SK-N-SH (cell line): ENCODE measurements at regions not wholly inside any gene's neighbourhood (a gene's known extent, or its start where the extent isn't known, plus 50 kb on each side); places are given as distances from the start of the nearest gene placed in this dataset.

ENCODE experiments used
- CTCF ChIA-PET: fragments of 300-600, 350-600 bp; formaldehyde crosslinking; extraction: SDS; loops from one replicate; lab custom pipeline; 2021; lab: Yijun Ruan, JAX
- POLR2A ChIA-PET: fragments of 350-600 bp; sonication (Branson Sonifier 250); formaldehyde crosslinking; extraction: SDS; loops from one replicate; lab custom pipeline; 2020; ENCODE audit warnings: antibody characterized with exemption, inconsistent platforms; lab: Yijun Ruan, JAX
- DNase-seq: peaks from one replicate; pipeline ENCODE4 v3.0.0; 2012
- H2AFZ ChIP-seq: fragments of 200-600 bp; sonication (generic); 2 replicates; pipeline ENCODE4 v1.8.1; 2016; ENCODE audit warnings: antibody characterized with exemption, mild to moderate bottlenecking, low read depth
- H3F3A ChIP-seq: fragments of 200-600 bp; sonication (generic); replicated peaks from 2 replicates; pipeline ENCODE3; 2016; ENCODE audit warnings: antibody characterized with exemption, mild to moderate bottlenecking; ENCODE audit not compliant: insufficient read depth
- H3K27ac ChIP-seq, 2 experiments: fragments of 200-500 bp in 1 of 2; fragments of 200-600 bp in 1 of 2; sonication (Bioruptor generic) in 1 of 2; sonication (generic), shearing (Covaris generic) in 1 of 2; 2 replicates each; pipeline versions ENCODE4 v1.5.1 to v1.6.1; 2014 to 2016; ENCODE audit warnings: low read depth in 2 of 2, inconsistent platforms in 1 of 2, low read length in 1 of 2, mild to moderate bottlenecking in 1 of 2, mixed read lengths in 1 of 2
- H3K27me3 ChIP-seq: fragments of 200-600 bp; sonication (generic), shearing (Covaris generic); 2 replicates; pipeline ENCODE4 v1.6.1; 2016; ENCODE audit warnings: mixed run types; ENCODE audit not compliant: insufficient read depth
- H3K36me3 ChIP-seq, 2 experiments: fragments of 200-500 bp in 1 of 2; fragments of 200-600 bp in 1 of 2; sonication (Bioruptor generic) in 1 of 2; sonication (generic) in 1 of 2; replicated peaks in 1 of 2; 2 replicates each; pipeline versions ENCODE3 to v1.5.1; 2014 to 2016; ENCODE audit warnings: low read length in 1 of 2, mild to moderate bottlenecking in 1 of 2; ENCODE audit not compliant: insufficient read depth in 2 of 2, control insufficient read depth in 1 of 2
- H3K4me1 ChIP-seq, 2 experiments: fragments of 200-500 bp in 1 of 2; fragments of 200-600 bp in 1 of 2; sonication (Bioruptor generic) in 1 of 2; sonication (generic), shearing (Covaris generic) in 1 of 2; 2 replicates each; pipeline versions ENCODE4 v1.5.1 to v1.6.1; 2014 to 2016; ENCODE audit warnings: low read depth in 1 of 2, low read length in 1 of 2, mixed run types in 1 of 2; ENCODE audit not compliant: insufficient read depth in 2 of 2, control insufficient read depth in 1 of 2
- H3K4me2 ChIP-seq: fragments of 200-600 bp; sonication (generic), shearing (Covaris generic); 2 replicates; pipeline ENCODE4 v1.6.1; 2017; ENCODE audit warnings: mixed run types
- H3K4me3 ChIP-seq, 2 experiments: fragments of 200-500 bp in 1 of 2; fragments of 200-600 bp in 1 of 2; sonication (Bioruptor generic) in 1 of 2; sonication (generic), shearing (Covaris generic) in 1 of 2; 2 replicates each; pipeline versions ENCODE4 v1.5.1 to v1.8.1; 2014 to 2016; ENCODE audit warnings: low read depth in 2 of 2, inconsistent platforms in 1 of 2, low read length in 1 of 2, mild to moderate bottlenecking in 1 of 2, mixed read lengths in 1 of 2, moderate library complexity in 1 of 2
- H3K79me2 ChIP-seq: fragments of 200-600 bp; sonication (generic); 2 replicates; pipeline ENCODE4 v1.8.1; 2017; ENCODE audit warnings: mild to moderate bottlenecking; ENCODE audit not compliant: insufficient read depth
- H3K9ac ChIP-seq: fragments of 200-600 bp; sonication (generic); 2 replicates; pipeline ENCODE4 v1.6.1; 2017; ENCODE audit warnings: mixed run types
- H3K9me2 ChIP-seq: fragments of 200-600 bp; sonication (generic); 2 replicates; pipeline ENCODE4 v1.6.1; 2017; ENCODE audit warnings: mixed run types
- H3K9me3 ChIP-seq: fragments of 200-600 bp; sonication (generic); 2 replicates; pipeline ENCODE4 v1.6.1; 2017; ENCODE audit warnings: mixed run types, mild to moderate bottlenecking, moderate library complexity
- H4K20me1 ChIP-seq: fragments of 200-600 bp; sonication (generic); 2 replicates; pipeline ENCODE4 v1.6.1; 2017; ENCODE audit warnings: mild to moderate bottlenecking, mixed run types; ENCODE audit not compliant: insufficient read depth
- CHD2 ChIP-seq: fragments of 150-350 bp; IDR thresholded peaks from 2 replicates; pipeline ENCODE4 v1.6.1; 2018; ENCODE audit warnings: low read length; ENCODE audit not compliant: partially characterized antibody
- ELF1 ChIP-seq: IDR thresholded peaks from 2 replicates; pipeline ENCODE4 v1.4.0; 2012
- EP300 ChIP-seq, 2 experiments: IDR thresholded peaks; 2 replicates each; pipeline versions ENCODE4 v1.4.0 to v1.6.1; 2012; ENCODE audit warnings: borderline replicate concordance in 1 of 2, low read depth in 1 of 2, low read length in 1 of 2
- FOXM1 ChIP-seq: IDR thresholded peaks from 2 replicates; pipeline ENCODE4 v1.4.0; 2012; ENCODE audit warnings: low read depth, mild to moderate bottlenecking
- GABPA ChIP-seq: IDR thresholded peaks from 2 replicates; pipeline ENCODE4 v1.4.0; 2012; ENCODE audit warnings: low read depth, mild to moderate bottlenecking
- MAX ChIP-seq: IDR thresholded peaks from 2 replicates; pipeline ENCODE4 v1.4.0; 2012; ENCODE audit warnings: low read depth
- NFIC ChIP-seq: IDR thresholded peaks from 2 replicates; pipeline ENCODE4 v1.4.0; 2012; ENCODE audit warnings: borderline replicate concordance
- POLR2AphosphoS5 ChIP-seq: IDR thresholded peaks from 2 replicates; pipeline ENCODE4 v1.6.1; 2012; ENCODE audit warnings: low read depth, low read length
- RAD21 ChIP-seq: IDR thresholded peaks from 2 replicates; pipeline ENCODE4 v1.6.1; 2012; ENCODE audit warnings: mild to moderate bottlenecking, low read length
- REST ChIP-seq: IDR thresholded peaks from 2 replicates; pipeline ENCODE4 v1.6.1; 2012; ENCODE audit warnings: mild to moderate bottlenecking, low read depth, low read length, moderate library complexity
- RXRA ChIP-seq: IDR thresholded peaks from 2 replicates; pipeline ENCODE4 v1.4.0; 2012; ENCODE audit warnings: low read depth, mild to moderate bottlenecking, borderline replicate concordance
- TAF1 ChIP-seq: IDR thresholded peaks from 2 replicates; pipeline ENCODE4 v1.6.1; 2012; ENCODE audit warnings: low read depth, mild to moderate bottlenecking, low read length, moderate library complexity, borderline replicate concordance
- USF2 ChIP-seq: fragments of 150-350 bp; IDR thresholded peaks from 2 replicates; pipeline ENCODE4 v1.6.1; 2017; ENCODE audit warnings: antibody characterized with exemption, low read length, low read depth, borderline replicate concordance
- YY1 ChIP-seq: IDR thresholded peaks from 2 replicates; pipeline ENCODE4 v1.4.0; 2012; ENCODE audit warnings: low read depth, mild to moderate bottlenecking
- WGBS: methylation state at CpG from one replicate; pipeline ENCODE4 v1.1.6; 2017; ENCODE audit warnings: low lambda C conversion rate; 5-methylcytosine and 5-hydroxymethylcytosine counted together

DNA sequence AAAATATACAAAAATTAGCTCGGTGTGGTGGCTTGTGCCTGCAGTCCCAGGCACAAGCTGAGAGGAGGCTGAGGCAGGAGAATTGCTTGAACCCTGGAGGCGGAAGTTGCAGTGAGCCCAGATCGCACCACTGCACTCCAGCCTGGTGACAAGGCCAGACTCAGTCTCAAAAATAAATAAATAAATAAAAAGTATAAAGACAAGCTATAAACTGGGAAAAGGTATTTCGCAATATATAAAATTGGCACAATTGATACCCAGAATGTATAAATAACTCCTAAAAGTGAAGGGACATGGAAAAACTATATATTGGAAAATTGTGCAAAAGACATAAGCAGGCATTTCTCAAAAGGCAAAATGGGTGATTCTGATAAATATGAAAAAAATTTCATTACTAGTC, 657.9 kb upstream of the SLC8A1 start:
- H2AFZ ChIP-seq, result no peak overlapping the region
- no peak overlapping the region for H3K4me3 ChIP-seq
- H3K27me3 ChIP-seq, result no peaks in the 10 kb centered on the region
- no peak for DNase-seq
- no peaks in the 10 kb centered on the region for H3K9me3 ChIP-seq
- H3K79me2 ChIP-seq, result no peaks in the 10 kb centered on the region
- H3K9ac ChIP-seq, result no peak overlapping the region
- no peaks in the 10 kb centered on the region for H3K36me3 ChIP-seq
- no peak overlapping the region for H3K27ac ChIP-seq
- no peaks in the 10 kb centered on the region for H4K20me1 ChIP-seq
- TF ChIP-seq CHD2 (no peak), EP300 (IDR thresholded peaks at IDR 0.05; ENCODE audit: borderline replicate concordance in 1 of 2, low read depth in 1 of 2, low read length in 1 of 2) (no peak), FOXM1 (no peak), RXRA (no peak), NFIC (no peak), RAD21 (no peak), POLR2AphosphoS5 (no peak), YY1 (no peak), GABPA (no peak), ELF1 (no peak), MAX (no peak), TAF1 (no peak), REST (no peak), USF2 (no peak)
- H3K4me2 ChIP-seq, result no peak overlapping the region
- CTCF ChIA-PET, result no interaction called here
- WGBS, result 53% methylated on average over 4 of the region's 4 CpGs
- no peaks in the 10 kb centered on the region for H3K9me2 ChIP-seq
- H3F3A ChIP-seq, result no peaks in the 10 kb centered on the region
- POLR2A ChIA-PET, result no interaction called here
- H3K4me1 ChIP-seq, result no peaks in the 10 kb centered on the region
